ENCODE measurements at regions not wholly inside any gene's neighbourhood (a gene's known extent, or its start where the extent isn't known, plus 50 kb on each side); places are given as distances from the start of the nearest gene placed in this dataset.
A peak's percentile ranks its signal among the peaks of the same experiment; 100 is the strongest.

GRCh38 chr13:34044660-34045080 is 226.7 kb downstream of the RFC3 start:
- no peak for DNase-seq

GRCh38 chr13:34046457-34046856 is 228.5 kb downstream of the RFC3 start:
- no peak for DNase-seq

GRCh38 chr13:34048652-34049051 is 230.7 kb downstream of the RFC3 start:
- DNase-seq = no peak

GRCh38 chr13:34056733-34057258 is 238.8 kb downstream of the RFC3 start:
- DNase-seq = no peak

- DNase-seq = peak in 1 of 2 experiments; percentile 41
These were observed 246.7 kb downstream of the RFC3 start for GRCh38 chr13:34064456-34065205.

- DNase-seq = no peak
These were observed 248.0 kb downstream of the RFC3 start for GRCh38 chr13:34065928-34066327.

GRCh38 chr13:34066344-34066743 is 248.4 kb downstream of the RFC3 start:
- DNase-seq = no peak

GRCh38 chr13:34070006-34070405 is 252.1 kb downstream of the RFC3 start:
- no peak for DNase-seq

GRCh38 chr13:34070544-34071303 is 252.8 kb downstream of the RFC3 start:
- DNase-seq = no peak

GRCh38 chr13:34076319-34076718 is 258.4 kb downstream of the RFC3 start:
- no peak for DNase-seq

- no peak for DNase-seq
These were observed 259.2 kb downstream of the RFC3 start for GRCh38 chr13:34076943-34077703.

GRCh38 chr13:34078334-34078999 is 260.5 kb downstream of the RFC3 start:
- DNase-seq = no peak

- no peak for DNase-seq
These were observed 267.3 kb downstream of the RFC3 start for GRCh38 chr13:34085204-34085603.

GRCh38 chr13:34086281-34086680 is 268.3 kb downstream of the RFC3 start:
- DNase-seq = no peak

- no peak for DNase-seq
These were observed 269.8 kb downstream of the RFC3 start for GRCh38 chr13:34087791-34088190.

- DNase-seq = no peak
These were observed 285.9 kb downstream of the RFC3 start for GRCh38 chr13:34103854-34104253.

GRCh38 chr13:34104853-34105252 is 286.9 kb downstream of the RFC3 start:
- no peak for DNase-seq

- no peak for DNase-seq
These were observed 289.9 kb downstream of the RFC3 start for GRCh38 chr13:34107806-34108205.

GRCh38 chr13:34108410-34108809 is 290.5 kb downstream of the RFC3 start:
- DNase-seq = no peak

- DNase-seq = no peak
These were observed 296.6 kb downstream of the RFC3 start for GRCh38 chr13:34114581-34114980.

GRCh38 chr13:34116651-34117050 is 298.7 kb downstream of the RFC3 start:
- DNase-seq = no peak

GRCh38 chr13:34124666-34125306 is 306.8 kb downstream of the RFC3 start:
- no peak for DNase-seq

Measured in cerebellar nuclear complex (tissue), 1 donor.